HCT116 (cell line): ENCODE measurements at regions not wholly inside any gene's neighbourhood (a gene's known extent, or its start where the extent isn't known, plus 50 kb on each side); places are given as distances from the start of the nearest gene placed in this dataset.

Experiments used
- CEBPB ChIP-seq: IDR thresholded peaks from 2 replicates; pipeline ENCODE4 v1.6.1; 2012; ENCODE audit warnings: low read depth
- EZH2 ChIP-seq: fragments of 200-600 bp; sonication (generic); IDR thresholded peaks from 2 replicates; pipeline ENCODE4 v1.6.1; 2017; ENCODE audit warnings: antibody characterized with exemption, mixed run types
- JUND ChIP-seq: IDR thresholded peaks from 2 replicates; pipeline ENCODE4 v1.6.1; 2012
- POLR2A ChIP-seq: IDR thresholded peaks from 2 replicates; pipeline ENCODE4 v1.7.0; 2011; ENCODE audit warnings: borderline replicate concordance; ENCODE audit not compliant: insufficient read depth, insufficient read length; ENCODE audit errors: extremely low read depth
- RAD21 ChIP-seq: IDR thresholded peaks from 2 replicates; pipeline ENCODE4 v1.6.1; 2012; ENCODE audit warnings: low read depth, mild to moderate bottlenecking
- SP1 ChIP-seq: IDR thresholded peaks from 2 replicates; pipeline ENCODE4 v1.6.1; 2012; ENCODE audit warnings: low read depth
- ZFX ChIP-seq: fragments of 450-650 bp; IDR thresholded peaks from 2 replicates; pipeline ENCODE4 v1.6.1; 2017
- ZNF274 ChIP-seq: fragments of 200-500 bp; sonication (Bioruptor generic); IDR thresholded peaks from 2 replicates; pipeline ENCODE4 v1.6.1; 2014; ENCODE audit warnings: mild to moderate bottlenecking, low read depth, low read length, inconsistent platforms
- TF ChIP-seq, protein P1 (sequence below), 3 experiments: fragments of 200-600 bp in 1 of 3; sonication (generic) in 1 of 3; IDR thresholded peaks in 2 of 3; conservative IDR thresholded peaks in 1 of 3; 2 replicates each; pipeline ENCODE4 v1.5.1; 2012 to 2017; ENCODE audit warnings: low read depth in 2 of 3, low read length in 2 of 3, antibody characterized with exemption in 1 of 3, borderline replicate concordance in 1 of 3, control low read depth in 1 of 3, mild to moderate bottlenecking in 1 of 3, mixed read lengths in 1 of 3, mixed run types in 1 of 3, moderate library complexity in 1 of 3; ENCODE audit not compliant: insufficient read depth in 1 of 3
- TF ChIP-seq, protein P2 (sequence below): IDR thresholded peaks from 2 replicates; pipeline ENCODE4 v1.6.1; 2012; ENCODE audit warnings: low read depth
- TF ChIP-seq, protein P3 (sequence below): IDR thresholded peaks from 2 replicates; pipeline ENCODE4 v1.6.1; 2012

DNA sequence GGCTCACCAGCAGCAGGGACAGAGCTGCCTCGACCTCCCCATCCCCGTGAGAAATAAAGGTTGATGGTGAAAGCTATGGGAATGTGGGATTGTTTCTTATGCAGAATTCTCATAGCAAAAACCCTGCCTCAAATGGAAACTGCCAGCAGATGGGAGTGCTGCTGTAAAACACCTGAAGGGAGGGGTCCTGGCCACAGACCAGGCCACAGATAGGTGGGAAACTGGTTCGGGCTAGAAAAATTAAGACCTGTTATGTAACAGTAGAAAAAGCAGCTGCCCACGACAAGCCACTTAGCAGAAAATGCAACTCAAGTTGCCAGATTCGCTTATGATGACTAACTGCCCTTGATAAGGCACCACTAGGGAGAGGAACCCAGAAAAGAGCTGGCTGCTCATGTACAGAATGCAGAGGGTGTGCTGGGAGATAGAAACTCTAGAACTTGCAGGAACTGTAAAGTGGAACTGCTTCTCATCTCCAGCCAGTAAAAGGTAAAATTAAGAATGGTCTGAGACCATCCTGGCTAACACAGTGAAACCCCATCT is 114.5 kb upstream of the SALL3 start:
- TF ChIP-seq, protein P1, sequence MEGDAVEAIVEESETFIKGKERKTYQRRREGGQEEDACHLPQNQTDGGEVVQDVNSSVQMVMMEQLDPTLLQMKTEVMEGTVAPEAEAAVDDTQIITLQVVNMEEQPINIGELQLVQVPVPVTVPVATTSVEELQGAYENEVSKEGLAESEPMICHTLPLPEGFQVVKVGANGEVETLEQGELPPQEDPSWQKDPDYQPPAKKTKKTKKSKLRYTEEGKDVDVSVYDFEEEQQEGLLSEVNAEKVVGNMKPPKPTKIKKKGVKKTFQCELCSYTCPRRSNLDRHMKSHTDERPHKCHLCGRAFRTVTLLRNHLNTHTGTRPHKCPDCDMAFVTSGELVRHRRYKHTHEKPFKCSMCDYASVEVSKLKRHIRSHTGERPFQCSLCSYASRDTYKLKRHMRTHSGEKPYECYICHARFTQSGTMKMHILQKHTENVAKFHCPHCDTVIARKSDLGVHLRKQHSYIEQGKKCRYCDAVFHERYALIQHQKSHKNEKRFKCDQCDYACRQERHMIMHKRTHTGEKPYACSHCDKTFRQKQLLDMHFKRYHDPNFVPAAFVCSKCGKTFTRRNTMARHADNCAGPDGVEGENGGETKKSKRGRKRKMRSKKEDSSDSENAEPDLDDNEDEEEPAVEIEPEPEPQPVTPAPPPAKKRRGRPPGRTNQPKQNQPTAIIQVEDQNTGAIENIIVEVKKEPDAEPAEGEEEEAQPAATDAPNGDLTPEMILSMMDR (IDR thresholded peaks at IDR 0.05 in 2 of 3, conservative IDR thresholded peaks at IDR 0.05 in 1 of 3; ENCODE audit: borderline replicate concordance in 1 of 3, insufficient read depth in 1 of 3, low read depth in 2 of 3, low read length in 2 of 3), result no peak
- TF ChIP-seq POLR2A (no peak), SP1 (no peak), ZNF274 (no peak), RAD21 (no peak), EZH2 (no peak), JUND (no peak), CEBPB (no peak), ZFX (no peak)
- TF ChIP-seq, protein P2, sequence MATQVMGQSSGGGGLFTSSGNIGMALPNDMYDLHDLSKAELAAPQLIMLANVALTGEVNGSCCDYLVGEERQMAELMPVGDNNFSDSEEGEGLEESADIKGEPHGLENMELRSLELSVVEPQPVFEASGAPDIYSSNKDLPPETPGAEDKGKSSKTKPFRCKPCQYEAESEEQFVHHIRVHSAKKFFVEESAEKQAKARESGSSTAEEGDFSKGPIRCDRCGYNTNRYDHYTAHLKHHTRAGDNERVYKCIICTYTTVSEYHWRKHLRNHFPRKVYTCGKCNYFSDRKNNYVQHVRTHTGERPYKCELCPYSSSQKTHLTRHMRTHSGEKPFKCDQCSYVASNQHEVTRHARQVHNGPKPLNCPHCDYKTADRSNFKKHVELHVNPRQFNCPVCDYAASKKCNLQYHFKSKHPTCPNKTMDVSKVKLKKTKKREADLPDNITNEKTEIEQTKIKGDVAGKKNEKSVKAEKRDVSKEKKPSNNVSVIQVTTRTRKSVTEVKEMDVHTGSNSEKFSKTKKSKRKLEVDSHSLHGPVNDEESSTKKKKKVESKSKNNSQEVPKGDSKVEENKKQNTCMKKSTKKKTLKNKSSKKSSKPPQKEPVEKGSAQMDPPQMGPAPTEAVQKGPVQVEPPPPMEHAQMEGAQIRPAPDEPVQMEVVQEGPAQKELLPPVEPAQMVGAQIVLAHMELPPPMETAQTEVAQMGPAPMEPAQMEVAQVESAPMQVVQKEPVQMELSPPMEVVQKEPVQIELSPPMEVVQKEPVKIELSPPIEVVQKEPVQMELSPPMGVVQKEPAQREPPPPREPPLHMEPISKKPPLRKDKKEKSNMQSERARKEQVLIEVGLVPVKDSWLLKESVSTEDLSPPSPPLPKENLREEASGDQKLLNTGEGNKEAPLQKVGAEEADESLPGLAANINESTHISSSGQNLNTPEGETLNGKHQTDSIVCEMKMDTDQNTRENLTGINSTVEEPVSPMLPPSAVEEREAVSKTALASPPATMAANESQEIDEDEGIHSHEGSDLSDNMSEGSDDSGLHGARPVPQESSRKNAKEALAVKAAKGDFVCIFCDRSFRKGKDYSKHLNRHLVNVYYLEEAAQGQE, result no peak
- TF ChIP-seq, protein P3, sequence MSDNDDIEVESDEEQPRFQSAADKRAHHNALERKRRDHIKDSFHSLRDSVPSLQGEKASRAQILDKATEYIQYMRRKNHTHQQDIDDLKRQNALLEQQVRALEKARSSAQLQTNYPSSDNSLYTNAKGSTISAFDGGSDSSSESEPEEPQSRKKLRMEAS, result no peak
